ENCODE measurements at regions not wholly inside any gene's neighbourhood (a gene's known extent, or its start where the extent isn't known, plus 50 kb on each side); places are given as distances from the start of the nearest gene placed in this dataset.

DNA sequence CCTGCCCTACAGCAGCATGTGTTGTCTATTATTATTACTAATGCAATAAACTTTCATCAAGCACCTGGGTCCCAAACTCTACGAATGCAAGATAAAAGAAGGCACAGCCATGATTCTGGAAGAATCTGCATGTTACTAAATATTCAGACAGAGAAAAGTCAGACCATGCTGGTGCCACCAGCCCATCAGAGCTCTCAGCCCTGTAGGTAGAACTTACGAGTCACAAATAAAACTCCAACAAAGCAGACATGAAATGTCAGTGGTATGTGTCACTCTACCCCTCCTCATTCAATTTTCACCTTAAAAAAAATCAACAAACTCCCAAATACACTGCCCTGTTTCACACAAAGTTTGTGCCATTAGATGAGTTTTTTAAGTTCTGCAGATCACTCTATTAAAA, 62.4 kb upstream of the TIAM1 start:
- H3K4me3 ChIP-seq (ENCODE audit: low read length), result no peak overlapping the region
- no peak for DNase-seq (ENCODE audit: low read depth)
- TF ChIP-seq, protein P1, sequence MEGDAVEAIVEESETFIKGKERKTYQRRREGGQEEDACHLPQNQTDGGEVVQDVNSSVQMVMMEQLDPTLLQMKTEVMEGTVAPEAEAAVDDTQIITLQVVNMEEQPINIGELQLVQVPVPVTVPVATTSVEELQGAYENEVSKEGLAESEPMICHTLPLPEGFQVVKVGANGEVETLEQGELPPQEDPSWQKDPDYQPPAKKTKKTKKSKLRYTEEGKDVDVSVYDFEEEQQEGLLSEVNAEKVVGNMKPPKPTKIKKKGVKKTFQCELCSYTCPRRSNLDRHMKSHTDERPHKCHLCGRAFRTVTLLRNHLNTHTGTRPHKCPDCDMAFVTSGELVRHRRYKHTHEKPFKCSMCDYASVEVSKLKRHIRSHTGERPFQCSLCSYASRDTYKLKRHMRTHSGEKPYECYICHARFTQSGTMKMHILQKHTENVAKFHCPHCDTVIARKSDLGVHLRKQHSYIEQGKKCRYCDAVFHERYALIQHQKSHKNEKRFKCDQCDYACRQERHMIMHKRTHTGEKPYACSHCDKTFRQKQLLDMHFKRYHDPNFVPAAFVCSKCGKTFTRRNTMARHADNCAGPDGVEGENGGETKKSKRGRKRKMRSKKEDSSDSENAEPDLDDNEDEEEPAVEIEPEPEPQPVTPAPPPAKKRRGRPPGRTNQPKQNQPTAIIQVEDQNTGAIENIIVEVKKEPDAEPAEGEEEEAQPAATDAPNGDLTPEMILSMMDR (conservative IDR thresholded peaks at IDR 0.05; ENCODE audit: low read length), result no peak

DNA sequence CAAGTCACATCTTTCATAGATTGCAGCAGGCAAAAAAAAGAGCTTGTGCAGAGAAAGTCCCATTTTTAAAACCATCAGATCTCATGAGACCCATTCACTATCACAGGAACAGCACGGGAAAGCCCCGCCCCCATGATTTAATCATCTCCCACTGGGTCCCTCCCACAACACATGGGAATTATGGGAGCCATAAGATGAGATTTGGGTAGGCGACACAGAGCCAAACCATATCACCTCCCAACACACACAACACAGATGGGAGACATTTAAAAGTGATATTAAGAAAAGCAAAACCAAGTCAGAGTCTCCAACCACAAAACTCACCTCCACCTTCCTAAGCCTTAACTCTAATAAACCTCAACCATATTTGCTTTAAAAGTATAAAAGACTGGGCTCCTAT, 61.5 kb upstream of the TIAM1 start:
- TF ChIP-seq, protein P1 (conservative IDR thresholded peaks at IDR 0.05; ENCODE audit: low read length), result no peak
- no peak overlapping the region for H3K4me3 ChIP-seq (ENCODE audit: low read length)
- DNase-seq (ENCODE audit: low read depth), result no peak

DNA sequence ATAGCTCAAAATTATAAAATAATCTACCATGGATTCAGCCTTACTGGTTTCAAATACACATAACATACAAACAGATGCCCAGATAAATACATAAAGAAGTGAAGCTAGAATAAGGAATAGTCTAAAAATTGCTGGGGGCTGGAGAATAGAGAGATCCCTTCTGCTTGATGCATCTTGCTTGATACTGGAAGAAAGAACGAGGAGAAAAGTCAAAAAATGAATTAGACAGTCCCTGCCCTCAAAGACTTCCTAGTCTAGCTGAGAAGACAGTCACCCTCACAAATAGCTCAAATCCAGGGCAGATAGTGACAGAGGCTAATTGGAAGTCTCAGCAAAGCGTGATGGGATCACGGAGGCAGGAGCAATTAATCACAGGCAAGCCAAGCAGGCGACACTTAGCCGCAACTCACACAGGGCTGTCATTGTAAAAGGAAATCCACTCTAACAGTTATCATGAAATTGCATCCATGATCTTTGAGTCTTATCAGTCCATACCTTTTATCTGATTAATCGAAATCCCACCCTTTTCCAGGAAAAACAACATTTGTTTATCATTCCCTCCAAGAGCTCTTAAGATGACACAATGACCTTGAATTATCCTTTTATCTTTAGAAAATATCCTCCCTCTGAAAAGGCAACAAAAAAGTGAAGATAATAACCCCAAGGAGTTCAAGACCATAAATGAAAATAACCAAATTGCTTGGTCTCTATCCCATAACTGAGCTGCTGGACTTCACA, 59.7 kb upstream of the TIAM1 start:
- TF ChIP-seq, protein P1 (conservative IDR thresholded peaks at IDR 0.05; ENCODE audit: low read length), result no peak

DNA sequence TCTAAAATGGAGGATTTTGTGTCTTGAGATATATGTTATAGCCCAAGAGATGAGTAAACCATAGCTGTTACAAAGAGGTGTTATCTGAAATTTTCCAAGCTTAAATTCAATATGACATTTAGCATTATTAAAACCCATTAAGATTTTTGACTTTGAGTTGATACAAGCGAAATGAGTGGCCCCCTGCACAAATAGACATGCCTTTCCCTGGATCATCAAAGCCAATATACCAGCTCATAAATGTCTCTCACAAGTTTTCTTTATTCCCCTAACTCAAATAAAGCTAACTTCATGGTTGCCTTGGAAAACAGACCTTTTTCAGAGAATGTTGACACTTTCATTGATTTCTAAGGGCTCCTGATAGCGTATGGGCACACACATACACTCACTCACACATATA, 55.5 kb upstream of the TIAM1 start:
- TF ChIP-seq, protein P1 (conservative IDR thresholded peaks at IDR 0.05; ENCODE audit: low read length), result no peak
- no peak overlapping the region for H3K4me3 ChIP-seq (ENCODE audit: low read length)
- no peak for DNase-seq (ENCODE audit: low read depth)

More for the DNA sequence above, 59.7 kb upstream of the TIAM1 start:
- no peak for DNase-seq (ENCODE audit: low read depth)
- H3K4me3 ChIP-seq (ENCODE audit: low read length), result no peak overlapping the region

DNA sequence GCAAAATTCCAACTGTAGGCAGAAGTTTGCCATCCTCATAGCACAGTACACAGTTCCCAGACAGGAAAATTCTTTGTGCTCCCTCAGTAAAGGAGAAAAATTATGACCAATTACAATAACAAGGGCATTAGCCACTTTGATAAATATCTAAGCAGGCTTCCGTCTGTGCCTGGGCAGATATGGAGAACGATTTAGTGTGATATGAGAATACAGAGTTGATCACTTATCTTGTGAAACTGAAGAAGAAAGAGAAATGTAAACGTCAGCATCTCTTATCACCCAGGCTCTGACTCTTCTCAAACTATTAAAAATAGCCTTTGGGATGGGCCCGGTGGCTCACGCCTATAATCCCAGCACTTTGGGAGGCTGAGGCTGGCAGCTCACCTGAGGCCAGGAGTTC, 54.5 kb upstream of the TIAM1 start:
- DNase-seq (ENCODE audit: low read depth), result no peak
- no peak overlapping the region for H3K4me3 ChIP-seq (ENCODE audit: low read length)
- TF ChIP-seq, protein P1 (conservative IDR thresholded peaks at IDR 0.05; ENCODE audit: low read length), result no peak

DNA sequence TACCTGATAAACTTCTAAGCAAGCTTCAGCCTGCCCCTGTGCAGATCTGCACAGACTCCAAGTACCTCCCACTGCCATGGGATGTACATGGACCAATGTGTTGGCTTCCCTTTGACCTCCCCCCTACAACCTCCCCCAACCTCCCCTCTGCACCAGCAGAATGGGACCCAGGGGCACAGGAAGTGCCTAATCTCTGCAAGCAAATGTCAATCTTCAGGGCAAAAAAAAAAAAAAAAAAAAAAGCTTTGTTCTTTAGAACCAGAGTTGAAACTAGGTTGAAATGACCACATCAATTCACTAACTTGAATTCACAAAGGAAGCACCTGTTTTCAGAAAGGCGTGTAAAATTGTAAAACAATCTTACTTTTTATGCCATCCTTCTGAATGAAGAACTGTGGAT, 53.9 kb upstream of the TIAM1 start:
- H3K4me3 ChIP-seq (ENCODE audit: low read length), result no peak overlapping the region
- no peak for DNase-seq (ENCODE audit: low read depth)
- TF ChIP-seq, protein P1 (conservative IDR thresholded peaks at IDR 0.05; ENCODE audit: low read length), result no peak

DNA sequence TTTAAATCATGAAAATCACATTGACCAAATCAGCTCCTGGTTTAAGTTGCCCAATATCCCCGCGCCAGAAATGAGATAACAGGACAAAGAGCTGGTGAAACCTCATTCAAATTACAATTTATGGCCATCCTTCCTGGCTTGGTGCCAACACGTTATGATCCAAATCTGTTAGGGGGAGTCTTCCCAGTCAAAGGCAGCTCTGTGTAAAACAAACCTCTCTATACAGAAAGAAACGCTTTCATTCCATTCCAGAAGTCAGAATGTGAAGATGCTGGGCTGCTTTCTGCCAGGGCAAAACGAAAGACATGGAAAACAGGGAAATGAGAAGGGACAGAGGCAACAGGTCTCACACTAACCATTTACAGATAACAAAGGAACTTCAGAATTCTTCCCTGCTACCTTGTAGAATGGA, 53.5 kb upstream of the TIAM1 start:
- DNase-seq (ENCODE audit: low read depth), result no peak
- TF ChIP-seq, protein P1 (conservative IDR thresholded peaks at IDR 0.05; ENCODE audit: low read length), result no peak
- no peak overlapping the region for H3K4me3 ChIP-seq (ENCODE audit: low read length)
